GM21529 (cell line): ENCODE measurements at regions not wholly inside any gene's neighbourhood (a gene's known extent, or its start where the extent isn't known, plus 50 kb on each side); places are given as distances from the start of the nearest gene placed in this dataset.
"Not testable (repeated sequence)": the region's sequence is repeated elsewhere in the genome, so short reads cannot be mapped to it uniquely, and the experiment has no call there.

ENCODE experiments used
- ATAC-seq: cut with Tn5 transposase; IDR thresholded peaks from one replicate; pipeline ENCODE4 v1.9.1; 2021; ENCODE audit not compliant: unreplicated experiment

DNA sequence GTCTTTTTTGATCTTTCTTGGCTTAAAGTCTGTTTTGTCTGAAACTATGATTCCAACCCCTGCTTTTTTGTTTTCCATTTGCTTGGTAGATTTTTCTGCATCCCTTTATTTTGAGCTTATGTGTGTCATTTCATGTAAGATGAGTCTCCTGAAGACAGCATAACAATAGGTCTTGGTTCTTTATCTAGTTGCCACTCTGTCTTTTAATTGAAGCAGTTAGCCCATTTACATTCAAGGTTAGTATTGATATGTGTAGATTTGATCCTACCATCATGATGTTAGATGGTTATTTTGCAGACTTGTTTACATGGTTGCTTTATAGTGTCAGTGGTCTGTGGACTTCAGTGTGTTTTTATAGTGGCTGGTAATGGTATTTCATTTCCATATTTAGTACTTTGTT lies 1678.9 kb downstream of the PCDH9 start:
- ATAC-seq: no peak

DNA sequence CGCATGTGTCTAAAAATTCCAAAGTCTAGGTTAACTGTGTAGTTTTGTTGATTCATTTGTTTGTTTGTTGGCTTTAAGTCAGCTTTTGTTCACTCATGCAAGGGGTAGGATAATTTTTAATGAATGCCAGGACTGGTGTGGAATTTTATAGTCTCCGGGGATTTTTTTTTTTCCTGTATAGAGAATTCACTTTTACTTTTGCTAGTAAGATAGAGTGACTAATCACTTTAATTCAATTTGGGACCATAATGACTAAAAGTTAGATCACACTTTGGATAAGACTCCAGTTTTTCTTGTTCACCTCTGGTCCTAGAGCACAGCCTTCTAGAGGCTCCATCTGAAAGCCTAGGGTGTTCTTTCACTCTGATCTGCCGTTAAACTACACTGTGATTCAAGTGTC lies 1690.0 kb downstream of the PCDH9 start:
- no peak for ATAC-seq

DNA sequence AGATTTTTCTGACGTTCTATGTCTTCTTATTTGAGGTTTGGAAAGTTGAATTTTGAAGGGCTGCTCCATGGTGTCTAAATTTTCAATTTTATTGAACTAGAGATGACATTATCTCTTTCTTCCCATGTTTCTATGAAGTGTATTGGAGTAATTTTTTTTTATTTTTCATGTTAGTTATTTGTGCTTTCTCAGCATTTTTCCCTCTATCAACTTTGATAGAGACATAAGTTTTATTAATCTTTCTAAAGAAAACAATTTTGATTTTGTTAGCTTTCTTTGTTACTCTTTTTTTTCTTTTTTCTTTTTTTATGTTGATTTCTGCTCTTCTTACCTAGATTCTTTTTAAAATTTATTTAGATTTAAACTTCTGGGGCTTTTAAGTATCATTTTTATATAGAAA lies 1694.8 kb downstream of the PCDH9 start:
- no peak for ATAC-seq

DNA sequence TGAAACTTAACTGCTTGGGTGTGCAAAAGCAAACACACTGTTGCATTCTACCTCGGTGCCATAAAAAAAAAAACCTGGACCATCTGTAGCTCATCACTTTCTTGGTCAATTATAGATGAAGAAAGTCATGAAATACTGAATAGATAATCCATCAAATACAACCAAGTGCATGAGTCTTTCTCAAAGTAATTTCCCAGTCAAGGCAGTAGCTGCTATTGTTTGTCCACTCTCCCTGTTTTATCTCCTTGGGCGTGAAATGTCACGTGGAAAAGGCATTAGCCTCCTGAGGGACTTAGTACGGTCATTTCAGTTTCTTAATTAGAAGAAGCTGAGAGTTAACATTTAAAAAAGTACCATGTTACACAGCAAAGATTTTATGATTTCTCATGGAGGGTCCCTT lies 1697.9 kb downstream of the PCDH9 start:
- ATAC-seq: no peak

DNA sequence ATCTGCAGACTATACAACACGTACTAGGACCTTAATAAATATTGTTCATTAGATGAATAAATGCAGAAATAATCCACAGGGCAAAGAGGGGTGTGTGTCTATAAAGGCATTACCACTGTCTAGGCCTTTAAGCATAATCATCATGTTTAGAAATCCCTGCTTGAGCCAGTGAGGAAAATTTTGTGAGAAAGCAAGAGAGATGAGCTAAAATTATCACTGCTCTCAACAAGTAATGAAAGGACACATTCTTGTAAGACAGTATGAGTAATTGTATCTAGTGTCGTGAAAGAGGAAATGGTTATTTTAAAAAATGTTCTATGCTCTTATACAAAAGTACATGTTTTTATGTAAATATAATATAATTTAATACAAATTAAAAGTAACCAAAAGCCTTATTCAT lies 1699.4 kb downstream of the PCDH9 start:
- ATAC-seq: no peak

DNA sequence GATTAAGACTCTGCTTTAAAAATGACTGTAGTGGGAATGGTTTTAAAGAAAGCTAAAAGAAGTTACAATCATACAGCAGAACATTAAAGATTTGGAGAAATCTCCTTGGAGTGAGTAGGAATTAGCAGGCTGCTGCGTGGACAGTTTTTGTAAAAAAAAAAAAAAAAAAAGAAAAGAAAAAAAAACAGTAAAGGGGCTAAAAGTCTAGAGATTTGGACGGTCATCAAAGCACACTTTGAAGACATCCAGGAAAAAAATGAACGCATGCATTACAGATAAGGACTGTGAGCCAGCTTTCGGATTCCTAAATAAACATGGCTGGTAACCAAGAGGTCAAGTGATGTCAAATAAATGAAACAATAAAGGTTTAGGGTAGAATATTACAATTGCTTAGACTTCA lies 1700.6 kb downstream of the PCDH9 start:
- no peak for ATAC-seq

DNA sequence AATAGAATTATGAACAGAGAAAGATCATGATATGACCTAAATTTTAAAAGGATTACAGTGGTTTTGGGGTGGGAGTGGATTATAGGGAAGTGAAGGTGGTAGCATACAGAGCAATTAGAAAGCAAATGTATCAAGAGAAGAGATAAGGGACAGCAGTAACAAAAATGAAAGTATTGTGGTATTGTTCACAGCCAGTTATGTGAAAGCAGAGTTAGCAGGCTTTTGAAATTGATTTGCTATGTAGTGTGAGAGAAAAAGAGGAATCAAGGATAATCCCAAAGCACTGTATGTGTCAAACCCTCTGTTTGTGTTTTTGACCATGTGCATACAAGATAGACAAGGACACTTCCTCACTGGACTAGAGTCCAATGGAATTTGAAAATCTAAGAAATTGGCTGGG lies 1721.4 kb downstream of the PCDH9 start:
- no peak for ATAC-seq

DNA sequence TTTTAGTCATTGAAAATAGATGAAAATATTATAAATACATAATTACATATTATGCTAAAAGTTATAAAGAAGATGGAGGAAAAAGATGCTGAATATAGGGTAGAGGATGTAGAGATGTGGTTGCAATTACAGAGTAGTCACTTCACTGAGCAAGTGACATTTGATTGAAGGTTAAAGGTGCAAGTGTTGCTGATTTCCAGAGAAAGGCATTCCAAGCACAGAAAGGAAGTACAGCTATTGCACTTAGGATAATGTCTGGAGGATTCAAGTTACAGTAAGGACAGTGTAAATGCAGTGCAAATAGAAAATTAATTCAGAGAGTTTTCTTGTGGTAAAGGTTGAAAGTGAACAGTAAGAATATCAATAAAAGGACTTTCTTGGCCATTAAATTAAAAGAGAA lies 1721.8 kb downstream of the PCDH9 start:
- no peak for ATAC-seq

DNA sequence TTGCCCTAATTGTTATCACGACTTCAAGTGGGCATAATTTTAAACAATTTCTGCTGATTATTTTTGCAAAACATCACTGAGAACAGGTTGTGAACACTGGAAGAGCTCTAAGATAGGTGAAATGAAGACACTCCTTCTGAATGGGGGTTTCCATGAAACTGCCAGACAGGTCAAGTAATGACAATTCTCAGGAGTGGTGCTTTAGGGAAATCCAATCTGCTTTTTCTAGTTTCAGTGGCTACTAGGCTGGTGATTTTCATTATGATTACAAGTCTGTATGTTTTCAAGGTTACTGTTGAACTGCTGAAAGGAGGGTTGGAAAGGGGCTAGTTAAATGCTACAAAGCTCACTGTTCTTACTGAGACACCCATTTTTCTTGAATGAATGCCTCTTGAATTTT lies 1724.2 kb downstream of the PCDH9 start:
- no peak for ATAC-seq

DNA sequence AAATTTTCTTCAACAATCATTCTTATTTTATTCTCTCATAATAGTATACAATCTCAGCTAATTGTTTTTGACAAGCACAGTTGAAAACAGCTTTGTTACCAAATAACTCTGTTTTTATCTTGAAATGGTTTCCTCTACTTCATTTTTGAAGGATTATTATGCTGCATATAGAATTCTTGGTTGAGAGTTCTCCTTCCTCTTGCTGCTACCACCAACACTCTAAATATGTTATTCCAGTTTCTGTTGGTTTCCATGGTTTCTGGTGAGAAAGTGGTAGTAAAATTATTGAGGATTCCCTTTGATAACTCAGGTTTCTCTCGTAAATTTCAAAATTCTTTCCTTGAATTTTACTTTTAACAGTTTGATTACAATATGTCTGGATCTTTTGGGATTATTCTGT lies 1725.9 kb downstream of the PCDH9 start:
- ATAC-seq: no peak

DNA sequence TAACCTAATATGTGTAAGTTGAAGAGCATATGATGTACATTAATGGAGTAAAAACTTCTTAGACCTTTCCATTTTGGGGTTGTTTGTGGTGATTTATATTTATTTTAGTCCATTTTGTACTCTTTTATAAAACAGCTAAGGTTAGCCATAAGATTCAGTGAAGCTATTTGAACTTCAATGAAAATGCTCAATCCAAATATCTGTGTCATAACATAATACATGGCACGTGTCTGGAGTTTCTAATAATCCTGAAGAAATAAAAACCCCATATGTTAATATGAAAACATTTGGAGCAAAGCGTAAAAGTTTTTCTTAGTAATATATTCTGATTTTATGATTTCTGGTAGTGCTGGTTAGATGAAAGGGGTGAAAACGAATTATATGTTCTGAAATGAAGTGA lies 1729.7 kb downstream of the PCDH9 start:
- ATAC-seq: no peak

DNA sequence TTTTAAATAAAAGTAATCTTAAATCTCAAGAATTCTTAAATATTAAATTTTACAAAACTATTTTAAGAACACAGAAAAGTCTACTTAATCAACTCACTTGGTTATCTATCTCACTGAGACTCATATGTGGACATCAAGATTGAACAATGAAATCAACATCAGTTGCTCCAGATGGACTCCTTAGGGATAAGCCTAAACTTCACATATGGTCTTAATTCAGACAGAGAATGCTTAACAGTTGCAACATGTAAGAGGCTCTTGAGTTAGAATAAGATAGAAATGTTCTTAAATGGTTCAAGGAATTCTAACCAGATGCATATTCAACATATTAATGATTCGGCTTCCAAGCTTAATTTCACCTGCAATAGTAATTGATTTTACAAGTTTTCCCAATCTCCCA lies 1730.9 kb downstream of the PCDH9 start:
- ATAC-seq: no peak

DNA sequence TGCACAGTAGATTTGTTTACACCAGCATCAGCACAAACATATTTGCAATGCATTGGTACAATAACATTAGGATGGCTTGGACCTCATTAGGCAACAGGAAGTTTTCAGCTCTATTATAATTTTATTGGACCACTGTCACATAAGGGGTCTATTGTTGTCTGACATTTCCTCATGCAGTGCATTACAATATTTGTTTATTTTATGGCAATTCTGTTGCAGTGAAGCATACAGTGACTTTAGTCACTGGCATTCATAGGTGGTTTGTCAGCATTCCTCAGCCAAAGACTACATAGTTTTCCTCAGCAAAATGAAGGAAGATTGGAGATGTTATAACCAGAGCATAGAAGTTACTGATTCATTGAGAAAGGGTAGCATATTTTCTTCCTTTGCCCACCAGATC lies 1732.9 kb downstream of the PCDH9 start:
- ATAC-seq: no peak

DNA sequence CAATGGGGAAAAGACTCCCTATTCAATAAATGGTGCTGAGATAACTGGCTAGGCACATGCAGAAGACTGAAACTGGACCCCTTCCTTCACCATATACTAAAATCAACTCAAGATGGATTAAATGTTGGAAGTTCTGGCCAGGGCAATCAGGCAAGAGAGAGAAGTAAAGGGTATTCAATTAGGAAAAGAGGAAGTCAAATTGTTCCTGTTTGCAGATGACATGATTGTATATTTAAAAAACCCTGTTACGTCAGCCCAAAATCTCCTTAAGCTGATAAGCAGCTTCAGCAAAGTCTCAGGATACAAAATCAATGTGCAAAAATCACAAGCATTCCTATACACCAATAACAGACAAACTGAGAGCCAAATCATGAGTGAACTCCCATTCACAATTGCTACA lies 1739.4 kb downstream of the PCDH9 start:
- not testable (repeated sequence) for ATAC-seq

DNA sequence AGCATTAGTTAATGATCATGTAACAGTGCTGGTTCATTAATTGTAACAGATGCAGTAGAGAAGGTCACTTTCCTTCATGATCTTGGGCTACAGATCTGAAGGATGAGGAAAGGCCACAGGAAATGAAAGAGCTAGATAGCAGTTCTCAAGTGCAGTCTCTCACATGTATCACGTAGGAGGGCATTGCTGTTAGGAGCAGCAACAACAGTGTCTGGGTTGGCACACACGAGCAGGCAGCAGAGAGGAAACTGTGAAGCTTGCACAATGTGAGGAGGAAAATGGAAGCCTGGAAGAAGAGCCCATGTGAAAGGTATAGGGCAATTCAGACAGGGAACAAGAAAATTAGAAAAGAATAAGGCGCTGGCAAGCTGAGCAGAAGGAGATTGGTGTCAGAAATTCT lies 1741.5 kb downstream of the PCDH9 start:
- no peak for ATAC-seq

DNA sequence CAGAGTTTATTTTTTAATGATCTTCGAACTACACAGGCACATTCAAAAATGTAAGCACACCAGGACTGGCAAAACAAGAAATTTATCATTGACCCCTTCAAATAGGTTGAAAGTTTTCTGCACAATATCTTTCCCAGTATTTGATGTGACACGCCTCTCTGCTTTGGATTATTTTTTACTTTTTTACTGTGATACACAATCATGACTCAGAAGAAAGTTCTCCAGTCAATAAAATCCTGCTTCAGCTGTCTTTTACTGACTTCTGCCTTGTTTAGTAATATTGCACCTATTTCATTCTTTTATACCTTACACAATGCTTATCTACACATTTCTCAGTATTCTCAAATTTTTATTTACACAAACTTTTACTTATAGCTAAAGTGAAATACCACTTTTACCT lies 1750.4 kb downstream of the PCDH9 start:
- no peak for ATAC-seq

DNA sequence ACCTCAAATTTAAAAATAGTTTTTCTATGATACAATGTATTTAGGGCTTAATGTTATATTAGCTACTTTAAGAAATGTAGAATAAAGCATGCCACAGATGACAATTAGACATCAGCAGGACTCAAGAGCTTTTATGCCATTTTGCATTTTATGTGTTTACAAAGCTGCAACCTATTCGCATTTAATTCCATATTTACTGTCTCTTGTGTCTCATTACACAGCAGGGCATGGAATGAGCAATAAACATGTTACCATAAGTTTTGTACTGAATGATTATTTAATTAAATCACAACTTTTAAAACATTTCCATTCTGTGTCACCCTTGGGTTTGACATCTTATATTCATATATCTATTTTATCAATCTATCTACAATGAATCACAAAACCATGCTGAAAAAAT lies 1756.9 kb downstream of the PCDH9 start:
- ATAC-seq: no peak

DNA sequence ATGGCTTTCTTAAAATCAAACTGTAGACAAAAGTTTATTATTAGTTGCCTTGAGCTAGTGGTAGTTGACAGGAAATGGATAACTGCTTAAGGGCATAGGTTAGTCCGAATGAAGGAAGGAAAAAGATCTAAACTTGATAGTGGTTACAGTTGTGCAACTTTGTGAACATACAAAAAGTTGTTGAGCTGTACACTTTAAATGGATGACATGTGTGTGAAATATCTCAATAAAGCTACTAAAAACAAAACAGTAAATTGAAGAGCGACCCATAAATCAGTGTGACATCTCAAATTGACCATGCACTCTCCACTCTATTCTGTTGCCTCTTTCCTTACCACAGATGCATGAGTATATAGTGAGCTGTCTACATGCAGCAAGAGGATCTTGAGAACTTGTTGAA lies 1757.8 kb downstream of the PCDH9 start:
- no peak for ATAC-seq

DNA sequence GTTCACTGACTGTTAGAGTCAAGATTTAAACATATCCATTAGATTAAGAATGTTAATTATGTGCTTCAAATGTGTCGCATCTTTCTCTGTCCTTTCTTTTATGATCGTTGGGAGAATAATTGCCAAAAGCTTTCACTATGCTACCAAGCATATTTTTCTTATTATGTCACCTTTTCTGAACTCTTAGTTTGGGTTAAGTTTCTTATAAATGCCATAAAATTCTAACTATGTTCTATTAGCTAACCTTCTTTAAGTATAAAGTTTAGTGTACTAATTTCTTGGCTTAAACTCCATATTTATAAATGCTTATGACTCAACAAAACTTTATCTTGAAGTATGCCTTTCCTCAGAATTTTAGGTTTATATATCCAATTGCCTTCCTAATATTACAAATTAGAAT lies 1759.4 kb downstream of the PCDH9 start:
- no peak for ATAC-seq

DNA sequence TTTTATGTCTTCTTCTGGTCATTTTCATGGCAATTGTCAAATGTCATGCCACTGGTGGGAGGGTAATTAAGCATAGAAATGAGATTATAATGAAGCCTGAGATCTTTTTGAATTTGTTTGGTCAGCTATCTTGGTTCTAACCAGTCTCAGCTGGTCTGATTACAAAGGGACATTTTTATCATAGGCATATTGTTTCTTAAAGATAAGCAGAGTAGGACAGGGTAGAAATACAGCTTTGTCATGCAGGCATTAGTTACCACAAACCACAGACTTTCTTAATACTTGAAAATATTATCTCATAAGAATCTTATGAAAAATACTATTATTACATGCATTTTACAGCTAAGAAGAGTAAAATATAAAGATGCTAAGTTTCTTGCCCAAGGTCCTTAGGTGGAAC lies 1761.5 kb downstream of the PCDH9 start:
- no peak for ATAC-seq

DNA sequence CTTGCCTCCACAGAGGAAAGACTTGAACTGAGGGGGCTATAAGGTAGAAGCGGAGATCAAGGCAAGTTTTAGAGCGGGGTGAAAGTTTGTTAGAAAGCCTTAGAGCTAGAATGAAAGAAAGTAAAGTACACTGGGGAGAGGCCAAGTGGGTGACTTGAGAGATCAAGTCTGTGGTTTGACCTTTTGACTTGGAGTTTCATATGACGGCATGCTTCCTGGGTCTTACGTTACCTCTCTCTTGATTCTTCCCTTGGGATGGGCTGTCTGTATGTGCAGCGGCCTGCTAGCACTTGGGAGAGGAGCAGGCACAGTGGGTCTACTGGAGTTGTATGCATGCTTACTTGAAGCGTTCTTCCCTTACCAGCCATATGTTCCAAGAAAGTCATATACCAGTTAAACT lies 1768.5 kb downstream of the PCDH9 start:
- ATAC-seq: no peak

DNA sequence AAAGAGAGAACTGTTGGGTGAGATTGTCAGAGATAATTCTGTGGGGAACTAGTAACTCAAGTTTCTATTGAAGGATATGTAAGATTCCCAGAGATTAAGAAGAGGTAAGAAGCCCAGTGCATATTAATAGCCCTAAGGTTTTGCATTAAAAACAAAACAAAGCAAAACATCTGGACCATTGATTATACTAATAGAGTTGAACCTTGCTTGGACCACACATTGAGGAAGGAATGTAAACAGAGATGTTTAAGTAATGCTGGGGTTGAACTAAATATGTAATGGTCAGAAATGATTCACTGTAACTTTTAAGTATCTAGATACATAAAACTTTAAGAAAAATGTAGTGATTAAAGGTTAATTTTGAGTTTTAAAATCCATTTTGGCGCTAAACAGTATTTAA lies 1770.0 kb downstream of the PCDH9 start:
- no peak for ATAC-seq

DNA sequence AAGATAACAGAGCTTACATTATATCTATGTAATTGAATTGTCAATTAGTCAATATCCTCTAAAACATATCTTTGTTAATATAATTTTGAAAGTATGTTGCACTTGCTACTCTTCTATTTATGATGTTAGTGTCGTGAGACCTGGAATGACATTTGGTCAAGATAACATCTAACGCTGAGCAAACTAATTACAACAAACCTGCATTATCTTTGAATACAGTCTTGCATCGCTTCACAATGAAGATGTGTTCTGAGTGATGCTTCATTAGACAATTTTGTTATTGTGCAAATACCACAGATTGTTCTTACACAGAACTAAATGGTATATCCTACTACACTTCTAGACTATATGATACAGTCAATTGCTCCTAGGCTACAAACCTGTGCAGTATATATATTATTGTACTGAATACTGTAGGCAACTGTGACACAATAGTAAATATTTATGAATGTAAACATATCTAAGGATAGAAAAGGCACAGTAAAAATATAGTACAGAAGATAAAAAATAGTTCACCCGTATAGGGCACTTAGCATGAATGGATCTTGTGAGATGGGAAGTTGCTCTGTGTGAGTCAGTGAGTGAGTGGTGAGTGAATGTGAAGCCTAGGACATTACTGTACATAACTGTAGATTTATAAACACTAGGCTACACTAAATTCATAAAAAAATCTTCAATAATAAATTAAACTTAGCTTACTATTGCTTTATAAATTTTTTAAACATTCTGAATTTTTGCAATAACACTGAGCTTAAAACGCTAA lies 1773.8 kb downstream of the PCDH9 start:
- no peak for ATAC-seq

DNA sequence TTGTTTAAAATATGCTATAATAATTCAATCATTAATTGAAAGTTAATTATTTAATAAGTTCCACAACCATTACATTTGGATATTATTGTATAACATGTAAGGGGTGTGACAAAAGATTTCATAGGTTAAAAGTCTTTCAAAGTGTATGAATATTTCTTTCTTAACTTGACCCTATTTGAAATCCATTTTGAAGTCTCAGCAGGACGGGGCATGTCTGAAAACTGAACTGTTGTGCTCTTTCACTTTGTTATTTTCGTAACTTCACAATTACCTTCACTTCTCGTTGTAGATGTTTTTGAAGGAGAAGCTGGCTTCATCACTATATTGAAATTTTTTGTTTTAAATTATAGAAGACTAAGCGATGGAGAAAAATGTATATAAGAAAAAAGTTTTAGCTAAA lies 1775.7 kb downstream of the PCDH9 start:
- ATAC-seq: no peak
